ENCODE measurements at regions not wholly inside any gene's neighbourhood (a gene's known extent, or its start where the extent isn't known, plus 50 kb on each side); places are given as distances from the start of the nearest gene placed in this dataset.

DNA sequence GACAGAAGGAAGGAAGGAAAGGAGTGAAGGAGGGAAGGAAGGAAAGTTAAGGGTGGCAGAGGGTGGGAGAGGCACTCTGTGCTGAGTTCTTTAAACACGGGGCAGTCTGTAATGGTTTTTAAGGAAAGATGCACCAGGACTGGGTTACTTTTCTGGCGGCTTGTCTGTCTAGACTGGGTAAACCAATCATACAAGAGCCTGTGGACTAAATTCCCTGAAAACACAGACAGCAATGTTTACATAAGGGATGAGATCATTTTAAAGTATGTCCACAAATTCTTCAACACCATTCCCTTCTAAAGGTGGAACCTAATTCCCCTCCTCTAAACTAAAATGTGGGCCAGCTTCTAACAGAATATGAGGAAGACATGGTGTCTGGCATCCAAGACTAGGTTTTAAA lies 235.5 kb upstream of the IGF1R start:
- in situ Hi-C loops (cut with MboI; ENCODE audit: low sequenced_read_pairs) = no loop called here

DNA sequence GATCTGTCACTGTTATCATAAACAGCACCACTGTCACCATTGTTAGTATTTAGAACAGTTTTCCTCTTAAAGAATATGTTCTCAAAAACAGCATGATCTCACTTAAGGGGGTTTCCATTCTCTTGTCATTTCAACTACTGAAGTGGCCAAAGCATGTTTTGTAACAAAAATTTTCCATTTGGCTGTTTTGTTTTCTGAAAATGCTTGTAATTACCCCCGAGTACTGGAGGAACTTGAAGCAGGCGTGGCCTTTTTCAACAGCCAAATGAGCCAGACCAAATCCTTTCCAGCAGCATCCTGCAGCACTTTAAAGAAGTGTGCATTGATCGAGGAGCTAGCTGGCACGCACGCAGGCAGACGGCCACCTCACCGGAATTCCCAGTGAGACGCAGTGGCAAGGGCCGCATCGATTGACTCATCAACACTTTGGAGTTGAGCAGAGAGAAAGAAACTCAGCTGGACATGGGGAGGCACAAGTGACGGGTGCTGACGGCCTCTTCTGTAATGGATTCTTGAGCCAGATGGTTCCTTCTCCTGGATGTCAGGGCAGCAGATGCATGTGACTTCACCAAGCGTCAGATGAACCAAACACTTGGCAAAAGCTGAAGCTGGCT lies 234.3 kb upstream of the IGF1R start:
- in situ Hi-C loops (cut with MboI; ENCODE audit: low sequenced_read_pairs) = no loop called here

DNA sequence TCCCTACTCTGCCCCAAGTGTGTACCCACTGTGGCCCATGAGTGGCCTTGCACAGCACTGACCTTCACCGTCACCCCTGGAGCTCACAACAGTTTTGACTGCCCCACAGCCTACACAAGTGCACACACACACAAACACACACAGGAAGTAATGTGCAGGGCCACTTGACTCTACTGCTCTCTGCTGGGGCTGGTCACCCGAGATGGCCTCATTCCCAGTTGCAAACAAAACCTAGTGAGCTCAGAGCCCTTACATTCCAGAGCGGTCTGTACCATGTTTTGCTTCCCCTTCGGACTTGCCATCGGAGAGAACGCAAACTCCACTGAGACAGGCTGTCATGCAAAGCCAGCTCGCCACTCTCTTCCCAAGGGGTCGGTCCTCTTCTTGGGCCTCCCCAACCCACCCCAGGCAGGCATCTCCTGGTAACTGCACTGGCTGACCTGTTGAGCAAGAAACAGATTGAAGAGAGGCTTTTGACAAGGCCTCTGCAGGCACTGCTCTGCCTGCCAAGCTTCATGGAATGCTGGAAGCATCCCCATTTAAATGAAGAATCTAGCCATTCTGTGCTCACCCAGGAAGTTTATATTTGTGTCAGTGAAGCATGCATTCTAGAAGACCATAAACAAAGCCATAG lies 232.0 kb upstream of the IGF1R start:
- in situ Hi-C loops (cut with MboI; ENCODE audit: low sequenced_read_pairs) = no loop called here

GRCh38 chr15:98417346-98417745 lies 231.0 kb upstream of the IGF1R start:
- in situ Hi-C loops (cut with MboI; ENCODE audit: low sequenced_read_pairs) = no loop called here

- in situ Hi-C loops (cut with MboI; ENCODE audit: low sequenced_read_pairs) = no loop called here
Measured at GRCh38 chr15:98418122-98418521, 230.2 kb upstream of the IGF1R start.

DNA sequence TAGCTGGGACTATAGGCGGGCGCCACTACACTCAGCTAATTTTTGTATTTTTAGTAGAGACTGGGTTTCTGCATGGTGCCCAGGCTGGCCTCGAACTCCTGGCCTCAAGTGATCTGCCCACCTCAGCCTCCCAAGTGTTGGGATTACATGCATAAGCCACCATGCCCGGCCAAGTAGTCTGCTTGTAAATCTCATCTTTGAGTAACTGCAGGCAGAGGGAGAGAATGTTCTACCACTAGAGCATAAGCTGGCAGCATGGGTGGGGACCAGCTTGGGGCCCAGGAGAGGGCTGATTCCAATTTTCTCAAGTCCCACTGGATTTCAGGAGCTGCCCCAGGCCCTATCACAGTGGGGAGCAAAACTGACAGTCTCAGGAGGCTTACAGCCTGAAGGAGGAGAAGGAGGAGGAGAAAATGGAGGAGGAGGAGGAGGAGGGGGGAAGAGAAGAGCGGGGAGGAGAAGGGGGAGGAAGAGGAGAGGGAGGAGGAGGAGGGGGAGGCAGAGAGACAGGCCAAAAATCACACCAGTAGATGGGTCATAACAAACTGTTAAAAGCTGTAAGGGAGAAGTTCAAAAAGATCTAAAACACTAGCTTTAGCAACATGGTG lies 229.1 kb upstream of the IGF1R start:
- in situ Hi-C loops (cut with MboI; ENCODE audit: low sequenced_read_pairs) = no loop called here

DNA sequence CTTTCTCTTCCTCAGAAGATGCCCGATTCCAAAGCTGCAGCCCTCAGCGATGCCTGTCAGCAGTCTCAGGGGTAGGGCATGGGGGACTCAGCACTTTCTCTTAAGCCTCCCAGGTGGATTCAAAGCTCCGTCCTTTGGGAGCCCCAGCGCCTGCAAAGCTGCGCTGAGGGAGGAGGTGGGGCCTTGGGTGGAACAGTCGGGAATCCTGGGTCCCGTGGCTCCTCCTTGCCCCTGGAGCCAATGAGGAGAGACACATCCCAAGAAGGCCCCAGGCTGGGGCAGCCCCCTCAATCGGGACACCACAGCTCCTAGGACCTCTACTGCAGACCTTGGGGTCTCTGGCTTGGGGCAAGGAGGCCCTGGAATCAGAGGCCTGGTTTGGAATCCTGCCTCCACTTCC lies 227.5 kb upstream of the IGF1R start:
- in situ Hi-C loops (cut with MboI; ENCODE audit: low sequenced_read_pairs) = no loop called here

- in situ Hi-C loops (cut with MboI; ENCODE audit: low sequenced_read_pairs) = no loop called here
Measured at GRCh38 chr15:98421419-98422129, 226.8 kb upstream of the IGF1R start.

- in situ Hi-C loops (cut with MboI; ENCODE audit: low sequenced_read_pairs) = no loop called here
Measured at GRCh38 chr15:98422130-98422478, 226.2 kb upstream of the IGF1R start.

DNA sequence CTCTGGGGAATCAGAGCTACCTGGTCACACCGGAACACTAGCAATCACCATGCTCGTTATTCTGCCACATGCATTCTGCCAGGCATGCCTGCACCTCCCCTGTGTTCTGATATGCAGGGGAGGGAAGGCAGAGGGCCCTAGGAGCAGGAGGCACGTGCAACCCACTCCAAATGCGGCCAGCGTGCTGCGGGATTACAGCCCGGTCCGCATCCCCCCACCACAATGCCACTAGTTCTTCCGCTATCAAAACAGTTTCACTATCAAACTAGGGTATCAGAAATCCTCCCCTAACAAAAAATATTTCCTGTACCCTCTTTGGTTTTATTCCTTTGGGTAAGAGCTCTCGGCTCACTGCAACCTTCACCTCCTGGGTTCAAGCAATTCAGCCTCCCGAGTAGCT lies 223.2 kb upstream of the IGF1R start:
- in situ Hi-C loops (cut with MboI; ENCODE audit: low sequenced_read_pairs) = no loop called here

DNA sequence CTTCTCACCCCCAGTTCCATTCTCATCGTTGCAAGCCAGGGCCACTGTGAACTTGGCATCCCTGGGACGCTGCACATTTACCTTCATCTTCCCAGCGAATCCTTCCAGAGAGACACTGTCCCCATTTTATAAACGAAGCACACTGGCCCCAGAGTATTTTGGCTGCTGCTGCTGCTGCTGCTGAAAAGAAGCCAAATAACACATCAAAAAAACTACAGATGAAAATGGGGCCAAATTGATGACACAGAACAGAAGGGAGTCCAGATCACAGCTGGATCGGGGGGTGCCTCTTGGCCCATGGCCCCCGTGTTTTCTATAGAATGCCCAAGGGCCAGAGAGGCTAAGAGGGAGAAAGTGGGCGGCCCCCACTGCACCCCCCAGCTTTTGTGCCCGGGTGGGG lies 221.0 kb upstream of the IGF1R start:
- in situ Hi-C loops (cut with MboI; ENCODE audit: low sequenced_read_pairs) = no loop called here

DNA sequence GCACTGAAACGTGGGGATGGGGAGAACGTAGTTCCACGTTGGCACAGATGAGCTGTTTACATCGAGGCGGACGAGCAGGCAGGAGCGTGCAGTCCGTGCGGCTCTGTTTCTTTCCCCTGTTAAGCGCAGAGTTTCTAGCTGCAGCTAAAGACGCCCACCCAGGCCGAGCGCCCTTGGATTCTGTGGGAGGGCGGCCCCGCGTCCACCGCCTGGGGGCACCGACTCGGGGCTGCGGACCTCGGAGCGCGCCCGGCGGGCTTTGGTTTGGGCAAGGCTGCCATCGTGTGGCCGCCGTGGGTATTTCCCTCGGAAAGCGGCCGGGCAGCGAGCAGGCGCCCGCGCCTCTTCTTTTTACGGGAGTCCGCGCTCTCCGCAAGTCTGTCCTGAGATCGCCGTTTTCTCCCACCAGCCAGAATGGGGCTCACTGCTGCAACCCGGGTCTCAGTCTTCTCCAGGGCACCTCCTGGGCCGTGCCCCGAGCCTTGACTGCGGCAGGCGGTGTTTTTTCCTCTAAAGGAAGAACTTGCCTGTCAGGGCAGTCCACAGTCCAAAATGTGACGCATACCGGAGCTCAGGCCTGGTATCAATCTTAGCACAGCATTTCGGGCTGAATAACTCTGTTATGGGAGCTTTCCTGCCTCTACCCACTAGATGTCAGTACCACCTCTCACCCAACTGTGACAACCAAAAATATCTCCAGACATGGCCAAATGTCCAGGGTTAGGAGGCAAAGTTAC lies 219.9 kb upstream of the IGF1R start:
- in situ Hi-C loops (cut with MboI; ENCODE audit: low sequenced_read_pairs) = no loop called here

DNA sequence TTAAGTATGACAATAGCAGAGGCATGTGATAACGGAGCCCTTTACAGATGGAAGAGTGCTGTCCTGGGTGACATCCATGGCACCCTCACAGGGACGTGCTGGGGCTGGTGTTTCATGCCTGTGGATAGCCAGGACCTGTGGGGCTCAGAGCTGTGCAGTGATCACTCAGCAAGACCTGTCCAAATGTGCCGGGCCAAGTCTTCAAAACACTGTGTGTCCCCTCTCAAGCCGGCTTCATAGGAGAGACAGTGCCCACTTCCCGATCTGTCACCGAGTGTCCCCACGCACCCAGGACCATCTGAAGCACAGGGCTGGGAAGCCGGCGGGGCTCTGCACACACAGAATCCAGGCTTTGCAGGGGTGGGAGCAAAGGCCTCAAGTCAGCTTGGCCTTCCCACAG lies 217.2 kb upstream of the IGF1R start:
- in situ Hi-C loops (cut with MboI; ENCODE audit: low sequenced_read_pairs) = no loop called here

DNA sequence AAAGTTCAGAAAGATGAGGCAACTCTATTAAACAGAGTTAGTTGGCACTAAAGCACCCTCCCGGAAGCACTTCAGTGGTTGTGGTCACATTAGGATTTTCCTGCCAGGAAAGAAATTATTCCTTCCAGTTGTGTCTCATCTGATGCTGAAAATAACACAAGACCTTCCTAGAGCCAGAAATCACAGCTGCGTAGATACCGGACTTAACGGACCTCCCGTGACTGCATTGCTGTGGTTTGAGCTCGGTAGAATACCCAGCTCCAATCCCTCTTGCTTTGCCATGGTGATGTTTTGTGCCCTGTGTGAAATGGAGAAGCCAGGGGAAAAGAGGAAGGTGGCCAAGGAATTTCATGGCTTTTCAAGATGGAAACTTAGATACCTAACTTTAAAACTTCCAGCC lies 215.0 kb upstream of the IGF1R start:
- in situ Hi-C loops (cut with MboI; ENCODE audit: low sequenced_read_pairs) = no loop called here

DNA sequence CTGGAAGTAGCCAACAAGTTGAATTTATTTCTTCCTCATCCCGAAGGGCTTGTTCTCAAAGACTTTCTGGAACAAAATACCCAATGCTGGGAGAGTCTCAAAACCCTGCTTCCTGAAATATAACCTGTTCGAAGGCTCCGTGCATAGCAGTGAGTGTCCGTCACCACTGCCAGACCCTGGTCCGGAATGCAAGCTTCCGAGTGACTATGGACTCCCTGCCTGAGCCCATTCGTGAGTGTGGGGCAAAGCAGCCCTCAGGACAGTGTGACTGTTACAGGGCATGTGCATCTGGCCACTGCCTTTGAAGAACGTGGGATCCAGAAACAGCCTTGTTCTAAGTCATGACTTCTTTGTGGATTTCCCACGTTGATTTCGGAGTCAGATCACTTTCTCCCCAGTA lies 214.5 kb upstream of the IGF1R start:
- in situ Hi-C loops (cut with MboI; ENCODE audit: low sequenced_read_pairs) = no loop called here

- in situ Hi-C loops (cut with MboI; ENCODE audit: low sequenced_read_pairs) = no loop called here
Measured at GRCh38 chr15:98437752-98438151, 210.6 kb upstream of the IGF1R start.

GRCh38 chr15:98438326-98438725 lies 210.0 kb upstream of the IGF1R start:
- in situ Hi-C loops (cut with MboI; ENCODE audit: low sequenced_read_pairs) = no loop called here

DNA sequence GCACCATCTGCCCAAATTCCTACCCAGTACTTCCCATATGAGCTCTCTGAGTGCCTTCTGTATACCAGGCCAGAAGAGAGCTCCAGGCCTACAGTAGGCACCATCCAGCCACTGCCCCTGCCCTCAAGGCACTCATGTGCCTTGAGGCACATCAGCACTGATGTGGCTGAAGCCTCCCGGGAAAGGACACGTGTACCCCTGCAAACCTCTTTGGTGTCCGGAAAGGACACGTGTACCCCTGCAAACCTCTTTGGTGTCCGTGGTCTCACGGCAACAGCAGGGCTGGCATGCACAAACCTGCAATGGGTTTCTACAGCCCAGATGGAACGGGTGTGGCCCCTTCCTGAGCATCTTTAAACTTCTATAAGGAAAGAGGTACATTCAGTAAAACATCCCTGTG lies 209.4 kb upstream of the IGF1R start:
- in situ Hi-C loops (cut with MboI; ENCODE audit: low sequenced_read_pairs) = no loop called here

GRCh38 chr15:98439523-98439942 lies 208.8 kb upstream of the IGF1R start:
- in situ Hi-C loops (cut with MboI; ENCODE audit: low sequenced_read_pairs) = no loop called here

DNA sequence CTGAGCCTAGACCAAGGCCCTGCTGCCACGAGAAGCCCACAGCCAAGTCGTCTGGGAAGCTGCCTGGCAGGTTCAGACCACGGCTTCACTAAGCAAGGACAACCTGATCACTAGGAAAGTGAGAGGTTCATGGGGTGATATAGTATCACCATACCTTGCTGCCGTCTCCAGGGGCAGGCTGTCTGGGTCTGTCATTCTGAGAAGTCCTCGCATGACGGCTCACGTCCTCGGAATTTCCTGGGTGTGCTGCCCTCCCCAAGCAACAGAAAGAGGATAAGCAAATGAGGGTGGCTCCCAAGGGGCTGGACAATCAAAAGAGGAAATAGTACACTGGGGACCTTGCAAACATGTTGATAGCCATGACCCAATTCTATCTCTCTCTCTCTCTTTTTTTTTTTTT lies 207.4 kb upstream of the IGF1R start:
- in situ Hi-C loops (cut with MboI; ENCODE audit: low sequenced_read_pairs) = loop anchor here (10.0 kb wide), 1 partner anchor 634 kb away; no protein-coding TSS in a partner anchor

- in situ Hi-C loops (cut with MboI; ENCODE audit: low sequenced_read_pairs) = loop anchor here (10.0 kb wide), 1 partner anchor 633 kb away; no protein-coding TSS in a partner anchor
Measured at GRCh38 chr15:98441599-98441998, 206.7 kb upstream of the IGF1R start.

Data from HL-60/S4 treated with retinoic acid at 250 ng/mL for 4 days and 3 days (cell line).